ENCODE measurements at regions not wholly inside any gene's neighbourhood (a gene's known extent, or its start where the extent isn't known, plus 50 kb on each side); places are given as distances from the start of the nearest gene placed in this dataset.

DNA sequence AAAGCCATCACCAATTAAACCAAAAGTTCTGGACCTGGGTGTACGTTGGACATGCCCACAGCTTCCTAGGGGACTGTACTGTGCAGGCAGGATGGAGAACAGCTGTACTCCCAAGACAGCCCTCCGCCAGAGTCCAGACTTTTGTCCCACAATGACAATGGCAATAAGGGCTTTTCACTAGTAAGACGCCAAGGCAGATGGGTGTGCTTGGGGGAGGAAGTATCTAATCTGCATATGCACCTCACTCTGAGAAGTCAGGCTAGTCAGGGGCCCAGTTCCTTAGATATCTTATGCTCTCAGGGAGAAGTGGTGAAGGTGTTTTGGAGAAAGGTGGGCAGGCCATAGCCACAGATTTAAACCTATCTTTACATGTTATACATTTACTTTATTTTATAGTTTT, 85.1 kb upstream of the USP47 start:
- no peak for DNase-seq (ENCODE audit: low spot score)

DNA sequence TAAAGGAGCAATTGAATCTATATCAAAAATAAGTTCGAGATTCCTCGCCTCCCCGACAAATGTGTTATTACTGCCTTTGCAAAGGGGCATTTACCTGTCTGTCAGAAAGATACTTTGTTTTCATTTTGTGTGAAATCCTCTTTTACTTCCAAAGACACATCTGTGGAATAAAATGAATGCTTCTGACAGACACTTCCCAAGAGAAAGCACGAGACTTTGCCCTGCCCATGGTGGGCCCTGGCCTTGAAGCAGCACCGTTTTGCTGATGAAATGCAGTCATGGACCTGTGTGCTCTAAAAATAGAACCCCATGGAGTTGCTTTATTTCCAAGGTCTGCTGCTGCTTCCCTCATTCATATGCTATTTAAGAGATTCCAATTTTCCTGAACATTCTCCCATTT, 85.9 kb upstream of the USP47 start:
- no peak for DNase-seq (ENCODE audit: low spot score)

DNA sequence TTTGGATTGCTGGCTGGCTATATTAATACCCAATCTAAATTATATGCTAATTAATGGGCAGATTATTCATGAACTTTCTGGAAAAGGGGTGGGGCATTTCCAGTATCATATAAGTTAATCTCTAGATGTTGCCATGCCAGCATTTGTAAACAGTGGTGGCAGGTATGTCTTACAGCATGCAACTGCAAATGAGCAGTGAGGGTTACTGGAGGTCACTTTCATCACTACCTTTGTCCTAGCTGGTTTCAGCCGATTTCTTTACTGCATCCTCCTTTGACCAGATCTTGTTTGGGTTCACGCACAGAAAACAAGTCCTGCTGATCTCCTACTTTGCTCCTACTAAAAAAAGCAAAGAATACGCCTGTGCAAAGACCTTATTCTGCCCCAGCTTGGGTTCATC, 89.1 kb upstream of the USP47 start:
- no peak for DNase-seq (ENCODE audit: low spot score)

DNA sequence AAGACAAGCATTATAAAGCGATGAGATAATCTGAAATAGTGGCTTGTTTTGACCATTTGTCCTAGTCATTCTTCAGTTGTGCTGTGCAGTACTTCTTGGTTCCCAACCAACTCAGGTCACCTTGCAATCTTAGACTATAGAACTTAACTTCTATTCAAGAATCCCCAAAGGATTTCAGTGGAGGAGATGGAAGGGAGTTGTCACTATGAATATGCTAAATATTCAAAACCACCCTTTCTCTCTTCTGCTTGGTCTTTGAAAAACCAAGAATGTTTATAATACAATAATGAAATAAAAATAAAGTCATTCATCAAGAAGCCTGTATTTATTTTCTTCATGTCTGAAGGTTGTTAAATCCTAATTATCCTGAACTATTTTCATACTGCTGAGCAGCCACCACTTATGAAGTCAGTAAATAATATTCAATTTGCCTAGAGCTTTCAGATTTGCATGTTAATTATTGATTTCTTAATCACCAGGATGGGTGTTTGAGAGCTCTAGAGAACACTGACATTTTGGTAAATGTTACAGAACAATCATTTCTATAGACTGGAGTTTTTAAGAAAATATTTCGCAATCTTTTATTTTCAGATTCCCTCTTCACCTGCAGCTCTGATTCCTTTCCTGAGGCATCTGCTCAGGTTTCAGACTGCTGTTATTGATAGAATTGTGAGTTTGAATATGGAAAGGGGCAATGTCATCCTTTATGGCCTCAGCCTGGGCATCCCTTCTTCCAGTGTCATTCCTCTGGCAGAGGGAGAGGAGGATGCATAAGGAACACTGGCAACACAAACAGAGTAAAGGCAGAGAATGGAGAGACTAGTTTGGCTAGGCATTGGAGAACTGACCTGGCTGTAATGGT, 91.5 kb upstream of the USP47 start:
- DNase-seq (ENCODE audit: low spot score) = no peak

DNA sequence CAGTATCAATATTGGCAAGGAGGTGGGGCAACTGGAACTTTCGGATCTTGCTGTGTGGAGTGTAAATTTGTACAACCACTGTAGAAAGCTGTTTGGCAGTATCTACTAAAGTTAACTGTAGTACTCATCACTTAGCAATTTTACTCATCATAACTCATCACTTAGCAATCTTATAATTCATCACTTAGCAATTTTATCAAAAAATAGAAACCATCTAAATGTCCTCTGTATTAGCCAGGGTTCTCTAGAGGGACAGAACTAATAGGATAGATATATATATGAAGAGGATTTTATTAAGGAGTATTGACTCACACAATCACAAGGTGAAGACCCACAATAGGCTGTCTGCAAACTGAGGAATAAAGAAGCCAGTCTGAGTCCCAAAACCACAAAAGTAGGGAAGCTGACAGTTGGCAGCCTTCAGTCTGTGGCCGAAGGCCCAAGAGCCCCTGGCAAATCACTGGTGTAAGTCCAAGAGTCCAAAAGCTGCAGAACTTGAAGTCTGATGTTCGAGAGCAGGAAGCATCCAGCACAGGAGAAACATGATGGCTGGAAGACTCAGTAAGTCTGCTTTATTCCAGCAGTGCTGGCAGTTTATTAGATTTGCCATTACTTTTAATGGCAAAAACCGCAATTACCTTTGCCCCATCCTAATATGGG, 92.9 kb upstream of the USP47 start:
- DNase-seq (ENCODE audit: low spot score) = no peak

DNA sequence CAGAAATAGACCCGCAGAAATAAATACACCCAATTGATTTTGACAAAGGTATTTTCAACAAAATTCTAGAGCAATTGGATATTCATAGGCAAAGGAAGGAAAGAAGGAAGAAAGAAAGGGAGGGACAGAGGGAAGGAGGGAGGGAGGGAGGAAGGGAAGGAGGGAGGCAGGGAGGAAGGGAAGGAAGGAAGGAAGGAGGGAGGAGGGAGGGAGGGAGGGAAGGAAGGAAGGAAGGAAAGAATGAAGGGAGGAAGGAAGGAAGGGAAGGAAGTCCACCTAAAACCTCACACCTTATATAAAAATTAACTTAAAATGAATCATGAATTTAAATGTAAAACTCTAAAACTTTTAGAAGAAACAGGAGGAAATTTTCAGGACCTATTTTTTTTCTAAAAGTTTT, 94.2 kb upstream of the USP47 start:
- no peak for DNase-seq (ENCODE audit: low spot score)

DNA sequence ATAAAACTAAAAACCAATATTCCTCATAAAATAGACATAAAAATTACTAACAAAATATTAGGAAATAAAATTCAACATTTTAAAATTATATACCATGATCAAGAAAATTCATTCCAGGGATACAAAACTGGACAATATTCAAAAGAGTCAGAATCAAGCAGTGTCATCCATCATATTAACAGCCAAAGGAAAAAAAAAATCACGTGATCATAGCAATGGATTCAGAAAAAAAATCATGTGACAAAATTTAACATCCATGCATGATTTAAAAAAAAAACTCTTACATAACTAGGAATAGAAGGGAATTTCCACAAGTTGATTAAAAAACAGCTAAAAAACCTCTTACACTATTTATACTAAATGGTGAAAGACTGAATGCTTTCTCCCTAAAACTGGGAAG, 95.3 kb upstream of the USP47 start:
- DNase-seq (ENCODE audit: low spot score) = no peak

DNA sequence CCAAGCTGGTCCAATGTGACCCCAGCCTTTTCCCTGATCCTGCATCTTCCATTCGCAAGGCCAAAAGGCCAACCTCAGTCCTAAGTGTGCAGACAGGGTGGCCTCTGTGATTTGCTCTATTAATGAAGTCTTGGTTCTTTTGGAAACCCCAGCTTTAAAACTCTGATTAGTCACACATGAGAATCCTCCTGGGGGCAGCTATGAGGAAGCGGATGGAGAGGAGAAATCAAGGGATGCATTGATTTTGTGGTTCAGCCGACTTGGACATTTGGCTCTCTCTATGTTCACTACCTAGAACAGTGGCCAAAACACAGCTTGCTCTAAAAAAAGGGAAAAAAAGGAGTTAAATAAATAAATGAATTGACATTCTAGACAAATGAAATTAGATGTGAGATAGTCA, 98.6 kb upstream of the USP47 start:
- no peak for DNase-seq (ENCODE audit: low spot score)

DNA sequence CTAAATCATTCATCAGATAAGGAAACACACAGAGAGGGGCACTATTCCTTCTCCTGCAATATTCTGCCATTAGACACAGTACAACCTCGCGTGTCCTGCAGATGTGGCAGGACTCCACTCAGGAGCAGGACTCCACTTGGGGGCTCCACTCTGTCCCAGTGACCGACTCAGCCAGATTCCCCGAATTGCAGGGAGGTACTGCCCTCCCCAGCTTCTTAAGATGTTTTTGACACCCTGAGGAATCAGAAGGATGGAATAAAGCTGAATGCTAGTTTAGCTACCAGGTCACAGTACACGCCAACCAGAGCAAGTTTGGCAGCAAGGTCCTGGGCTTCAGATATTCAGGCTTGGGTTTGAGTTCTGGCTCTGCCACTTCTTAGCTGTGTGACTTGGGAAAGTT, 99.3 kb upstream of the USP47 start:
- DNase-seq (ENCODE audit: low spot score) = no peak

DNA sequence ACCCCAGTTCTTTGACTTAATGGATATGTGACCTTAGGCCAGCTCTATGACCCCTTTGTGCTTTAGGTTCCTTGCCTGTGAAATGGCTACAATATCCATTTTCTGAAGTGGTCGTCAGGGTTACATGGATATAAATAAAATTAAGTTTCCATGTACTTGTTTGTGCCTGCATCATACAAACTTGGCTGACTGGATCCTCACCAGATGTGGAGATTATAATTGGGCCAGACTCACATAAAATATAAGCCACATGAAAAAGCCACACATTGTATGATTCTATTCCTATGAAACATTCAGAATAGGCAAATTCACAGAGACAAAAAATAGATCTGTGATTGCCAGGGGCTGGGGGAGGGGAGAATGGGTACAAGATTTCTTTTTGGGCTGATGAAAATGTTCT, 100.9 kb upstream of the USP47 start:
- DNase-seq (ENCODE audit: low spot score) = no peak

DNA sequence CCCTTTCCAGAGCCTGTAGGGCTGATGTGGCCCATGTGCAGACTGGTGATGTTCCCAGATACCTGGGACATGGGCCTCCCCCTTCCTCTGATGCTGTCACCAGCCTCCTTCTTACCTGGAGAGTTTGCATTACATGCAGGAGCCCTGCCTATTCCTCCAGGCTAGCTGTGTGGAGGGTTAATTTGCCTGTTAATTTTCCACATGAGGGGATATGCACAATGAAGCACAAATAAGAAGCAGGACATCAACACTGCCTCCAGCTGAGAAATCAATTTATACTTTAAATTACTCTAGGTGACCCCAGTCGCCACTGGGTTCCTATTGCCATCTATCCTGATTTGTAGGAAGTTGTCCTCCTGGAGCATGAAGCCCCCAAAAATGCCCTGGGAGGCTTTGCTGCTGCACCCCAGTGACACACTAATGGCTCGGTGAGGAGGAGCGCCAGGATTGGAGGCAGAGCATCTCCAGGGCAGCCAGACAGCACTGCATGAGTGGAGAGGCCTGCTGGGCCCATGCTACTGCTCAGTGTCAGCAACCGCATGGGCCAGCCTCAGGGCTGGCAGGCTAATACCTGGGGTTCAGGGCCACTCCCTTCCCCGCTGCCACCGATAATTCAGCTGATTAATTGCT, 101.6 kb upstream of the USP47 start:
- DNase-seq (ENCODE audit: low spot score) = no peak

DNA sequence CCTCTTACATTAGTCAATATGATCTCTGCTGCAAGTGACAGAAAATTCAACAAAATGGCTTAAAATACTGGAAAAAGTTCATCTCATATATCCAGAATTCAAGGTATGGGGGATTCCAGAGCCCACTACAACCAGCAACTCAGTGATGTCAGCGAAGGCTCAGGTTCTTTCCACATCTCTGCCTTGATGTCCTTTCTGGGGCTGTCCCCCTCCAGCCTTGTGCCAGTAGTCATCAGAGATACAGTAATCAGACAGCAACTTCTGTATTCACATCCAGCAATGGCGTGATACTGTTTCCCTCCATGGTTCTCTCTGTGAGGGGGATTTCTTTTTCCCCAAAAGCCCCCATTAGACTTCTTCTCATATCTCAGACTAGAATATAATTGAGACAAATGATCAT, 103.4 kb upstream of the USP47 start:
- no peak for DNase-seq (ENCODE audit: low spot score)

DNA sequence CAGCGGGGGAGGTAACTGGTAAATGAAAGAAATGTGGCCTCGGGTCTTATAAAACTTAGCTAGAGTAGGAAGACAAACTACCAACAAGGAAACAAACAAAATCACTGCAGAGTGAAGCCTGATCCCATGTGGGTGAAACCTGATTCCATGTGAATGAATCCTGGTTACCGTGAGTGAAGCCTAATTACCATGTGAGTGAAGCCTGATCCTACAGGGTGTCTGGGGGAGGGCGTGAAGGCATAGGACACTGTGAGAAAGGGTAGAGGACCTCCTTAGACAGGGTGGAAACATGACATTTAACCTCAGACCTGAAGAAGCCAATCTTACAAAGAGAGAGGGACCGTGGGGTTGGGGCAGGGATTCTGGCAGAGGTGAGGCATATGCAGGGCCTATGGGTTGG, 106.2 kb upstream of the USP47 start:
- DNase-seq (ENCODE audit: low spot score) = no peak

DNA sequence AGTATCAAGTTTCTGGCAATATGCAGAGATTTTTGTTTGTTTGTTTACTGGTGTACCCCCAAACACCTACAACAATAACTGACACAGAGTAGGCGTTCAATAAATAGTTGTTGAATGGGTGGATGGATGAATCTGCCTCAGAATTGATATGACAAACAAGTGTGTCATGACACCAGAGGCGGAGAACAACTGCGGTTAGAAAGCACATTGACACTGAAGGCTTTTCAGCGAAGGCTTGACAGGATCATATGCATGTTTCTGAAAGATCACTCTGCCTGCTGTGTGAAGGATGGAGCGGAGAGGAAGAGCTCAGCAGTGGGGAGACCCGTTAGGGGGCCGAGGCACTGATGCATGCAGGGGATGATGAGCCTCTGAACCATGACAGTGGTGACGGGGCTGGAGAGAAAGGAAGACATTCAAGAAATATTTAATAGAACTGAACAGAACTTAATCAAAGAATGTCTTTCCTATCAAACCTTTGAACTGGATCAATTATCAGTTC, 108.5 kb upstream of the USP47 start:
- DNase-seq (ENCODE audit: low spot score) = no peak

DNA sequence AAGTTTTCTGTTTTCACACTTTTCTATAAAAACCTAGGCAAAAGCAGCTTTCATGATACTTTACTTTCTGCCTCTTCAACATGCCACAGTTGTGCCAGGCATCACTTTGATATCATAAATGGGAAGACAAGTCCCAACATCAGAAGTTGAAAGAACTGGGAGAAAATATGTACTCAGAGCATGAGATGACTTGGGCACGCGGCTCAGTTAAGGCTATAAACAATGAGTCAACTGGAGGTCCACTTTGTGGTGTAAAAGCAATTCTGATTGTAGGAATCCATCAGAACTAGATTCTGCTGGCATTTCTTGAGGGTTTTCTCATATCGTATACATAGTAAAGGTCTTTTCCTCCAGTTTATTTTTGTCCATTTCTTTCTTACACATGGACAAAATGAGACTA, 109.7 kb upstream of the USP47 start:
- DNase-seq (ENCODE audit: low spot score) = no peak

DNA sequence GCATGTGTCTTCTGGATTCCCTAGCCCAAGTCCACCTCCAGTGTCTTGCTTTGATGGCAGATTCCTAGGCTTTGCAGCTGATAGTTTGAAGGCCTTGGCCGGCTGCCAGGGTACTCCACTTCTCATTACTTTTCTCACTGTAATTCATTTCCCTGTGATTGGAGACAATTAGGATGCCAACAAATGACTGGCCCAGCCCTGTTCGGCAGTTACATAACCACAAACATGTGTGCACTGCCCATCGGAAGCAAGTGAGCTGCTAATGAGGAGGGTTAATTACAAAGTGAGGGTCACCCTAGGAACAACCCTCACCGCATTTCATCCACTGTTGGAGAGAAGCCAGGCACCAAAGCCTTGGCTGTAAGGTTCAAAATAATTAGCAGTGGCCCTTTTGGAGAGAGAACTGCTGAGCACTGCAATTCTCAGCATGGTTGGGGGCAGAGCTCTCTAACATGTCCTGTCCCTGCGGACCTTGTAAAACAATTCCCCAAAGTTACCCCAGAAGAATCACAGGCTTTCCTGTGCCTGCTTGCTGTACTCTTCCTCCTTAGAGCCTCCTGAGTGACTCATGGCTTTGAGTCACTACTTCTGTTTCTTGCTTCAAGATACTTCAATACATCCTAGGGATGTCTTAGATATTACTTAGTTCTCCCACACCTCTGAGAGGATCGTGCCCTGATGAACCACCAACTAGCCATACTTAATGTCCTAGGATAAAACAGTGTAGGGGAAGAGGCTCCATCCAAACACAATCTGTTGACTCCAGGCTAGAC, 109.7 kb upstream of the GALNT18 start:
- peak; percentile 9 for DNase-seq (ENCODE audit: low spot score)

DNA sequence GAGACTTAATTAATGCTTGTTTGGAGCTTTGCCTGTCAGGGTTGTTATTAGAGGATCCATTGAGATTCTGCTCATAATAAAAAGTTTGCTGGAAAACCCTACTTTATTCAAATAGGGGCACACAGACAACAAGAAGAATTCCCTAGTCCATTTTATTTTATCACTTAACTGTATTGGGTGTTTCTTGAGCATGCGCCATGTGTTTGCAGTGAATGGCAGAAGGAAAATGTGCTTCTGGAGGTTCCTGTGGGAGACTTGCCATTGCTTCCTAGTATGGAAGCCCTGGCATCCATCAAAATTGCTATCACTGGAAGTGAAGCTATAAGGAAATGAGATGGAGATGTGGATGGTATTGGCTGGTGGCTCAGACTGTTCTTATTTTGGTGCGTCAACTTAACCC, 106.6 kb upstream of the GALNT18 start:
- no peak for DNase-seq (ENCODE audit: low spot score)

DNA sequence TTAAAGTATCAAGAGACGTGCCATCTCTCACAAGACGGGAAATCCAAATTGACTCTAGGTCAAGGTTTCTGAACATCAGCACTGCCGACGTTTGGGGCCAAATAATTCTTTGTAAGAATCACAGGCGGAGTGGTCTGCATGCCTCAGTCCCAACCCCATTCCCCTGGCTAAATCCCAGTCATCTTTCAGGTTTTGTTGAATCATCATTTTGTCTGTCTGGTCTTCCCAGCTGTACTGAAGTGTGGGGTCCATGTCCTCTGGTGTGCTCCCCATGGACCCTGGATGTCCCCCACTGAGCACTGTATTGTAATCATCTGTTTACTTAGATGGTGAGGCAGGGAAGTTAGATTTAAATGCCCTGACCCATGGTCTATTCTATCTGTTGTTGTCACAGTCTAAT, 103.6 kb upstream of the GALNT18 start:
- no peak for DNase-seq (ENCODE audit: low spot score)

DNA sequence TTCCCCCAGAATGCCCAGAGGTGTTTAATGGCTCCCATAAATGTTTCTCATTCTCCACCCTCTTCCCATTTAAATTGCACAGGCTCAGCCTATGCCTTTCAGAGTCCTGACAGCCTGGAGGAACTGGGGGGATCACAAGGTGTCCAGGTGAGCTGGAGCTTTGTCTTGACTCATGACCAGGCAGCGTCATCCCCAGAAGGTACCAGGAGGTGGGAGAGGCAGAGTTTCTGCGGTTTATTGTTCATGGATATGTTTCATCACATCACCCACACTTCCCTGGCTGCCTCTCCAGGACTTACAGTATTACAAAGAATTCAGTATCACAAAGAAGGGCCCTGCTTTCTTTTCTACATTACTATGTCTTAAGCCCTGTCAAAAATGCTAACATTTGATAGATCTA, 103.2 kb upstream of the GALNT18 start:
- no peak for DNase-seq (ENCODE audit: low spot score)

DNA sequence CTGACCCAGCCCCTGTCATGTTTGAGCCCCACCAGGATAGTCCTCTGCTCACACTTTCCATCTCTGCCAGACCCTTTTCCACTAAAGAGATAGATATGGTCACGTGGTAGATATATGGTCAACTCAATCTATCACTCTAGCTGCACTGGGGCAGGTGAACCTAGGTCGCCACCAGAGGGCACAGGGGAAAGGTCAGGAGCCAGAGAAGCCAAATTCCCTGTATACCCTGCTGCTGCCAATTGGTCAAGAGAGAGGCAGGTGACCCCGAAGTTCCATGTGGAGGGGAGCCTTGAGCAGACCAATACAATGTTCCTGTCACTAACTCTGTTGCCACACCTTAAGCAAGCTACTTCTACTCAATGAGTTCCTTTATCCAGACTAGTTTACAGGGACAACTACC, 101.1 kb upstream of the GALNT18 start:
- DNase-seq (ENCODE audit: low spot score) = no peak

DNA sequence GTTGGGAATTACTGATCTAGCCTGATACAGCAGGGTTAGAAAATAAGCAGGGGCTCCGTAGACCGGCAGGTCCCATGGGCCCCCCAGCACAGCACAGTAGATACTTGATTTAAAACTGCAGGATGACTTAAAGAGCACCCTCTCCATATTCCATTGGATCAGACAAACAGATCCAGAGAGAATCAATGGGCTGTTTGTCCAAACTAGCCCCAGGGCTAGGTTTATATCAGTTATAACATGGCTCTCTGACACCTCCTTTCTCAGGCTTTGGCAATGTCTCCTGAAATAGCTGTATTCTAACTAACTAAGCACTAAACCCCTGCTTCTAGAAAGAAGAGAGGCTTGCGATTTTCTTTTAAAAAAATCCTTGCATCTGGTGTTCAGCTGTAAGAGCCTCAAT, 100.4 kb upstream of the GALNT18 start:
- no peak for DNase-seq (ENCODE audit: low spot score)

DNA sequence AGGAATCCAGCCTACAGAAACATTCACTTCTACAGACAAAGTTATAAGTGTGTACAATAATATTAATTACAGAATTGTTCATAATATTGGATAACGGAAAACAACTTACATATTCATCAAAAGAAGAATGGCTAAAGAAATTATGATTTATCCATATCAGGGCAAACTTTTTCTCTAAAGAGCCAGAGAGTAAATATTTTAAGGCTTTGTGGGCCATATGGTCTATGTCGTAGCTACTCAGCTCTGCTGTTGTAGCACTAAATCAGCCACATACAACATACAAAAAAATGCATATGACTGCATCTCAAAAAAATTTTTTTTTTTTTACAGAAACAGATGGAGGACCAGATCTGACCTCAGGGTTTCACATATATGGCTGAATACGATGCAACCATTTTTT, 96.7 kb upstream of the GALNT18 start:
- no peak for DNase-seq (ENCODE audit: low spot score)
